Karpas-422 (cell line): ENCODE measurements at regions not wholly inside any gene's neighbourhood (a gene's known extent, or its start where the extent isn't known, plus 50 kb on each side); places are given as distances from the start of the nearest gene placed in this dataset.

Source experiments
- DNase-seq: peaks from one replicate; pipeline ENCODE4 v3.0.0-alpha.2; 2015
- H2AFZ ChIP-seq: fragments of 200-600 bp; sonication (generic); 2 replicates; pipeline ENCODE4 v1.6.1; 2014; ENCODE audit warnings: antibody characterized with exemption, low read length, mixed read lengths
- H3K27ac ChIP-seq: fragments of 200-600 bp; sonication (generic); 2 replicates; pipeline ENCODE4 v1.5.1; 2014; ENCODE audit warnings: mild to moderate bottlenecking, low read length, moderate library complexity
- H3K27me3 ChIP-seq: fragments of 200-600 bp; sonication (generic); 2 replicates; pipeline ENCODE4 v1.6.1; 2014; ENCODE audit warnings: low read length, mixed read lengths
- H3K36me3 ChIP-seq: fragments of 200-600 bp; sonication (generic); 2 replicates; pipeline ENCODE4 v1.6.1; 2014; ENCODE audit warnings: low read length, mixed read lengths; ENCODE audit not compliant: insufficient read depth
- H3K4me1 ChIP-seq: fragments of 200-600 bp; sonication (generic); 2 replicates; pipeline ENCODE4 v1.6.1; 2014; ENCODE audit warnings: mild to moderate bottlenecking, low read length, mixed read lengths
- H3K4me2 ChIP-seq: fragments of 200-600 bp; sonication (generic); 2 replicates; pipeline ENCODE4 v1.6.1; 2014; ENCODE audit warnings: low read length, low read depth, mild to moderate bottlenecking; ENCODE audit not compliant: poor library complexity, severe bottlenecking
- H3K4me3 ChIP-seq: fragments of 200-600 bp; sonication (generic); 2 replicates; pipeline ENCODE4 v1.5.1; 2014; ENCODE audit warnings: mild to moderate bottlenecking, antibody characterized with exemption, low read length, mixed read lengths
- H3K79me2 ChIP-seq: fragments of 200-600 bp; sonication (generic); 2 replicates; pipeline ENCODE4 v1.6.1; 2014; ENCODE audit warnings: mild to moderate bottlenecking, low read length, mixed read lengths
- H3K9ac ChIP-seq: fragments of 200-600 bp; sonication (generic); 2 replicates; pipeline ENCODE4 v1.6.0; 2014; ENCODE audit warnings: low read length
- H3K9me2 ChIP-seq: fragments of 200-600 bp; sonication (generic), shearing (Covaris generic); replicated peaks from 2 replicates; pipeline ENCODE4 v1.6.0; 2014; ENCODE audit warnings: mild to moderate bottlenecking, low read length, moderate library complexity; ENCODE audit not compliant: insufficient read depth
- H3K9me3 ChIP-seq: fragments of 300-700, 200-600 bp; sonication (generic); 2 replicates; pipeline ENCODE4 v1.6.1; 2014; ENCODE audit warnings: low read length, mixed read lengths
- H4K20me1 ChIP-seq: fragments of 200-600 bp; sonication (generic); 2 replicates; pipeline ENCODE4 v1.6.1; 2014; ENCODE audit warnings: mild to moderate bottlenecking, antibody characterized with exemption, low read length, low read depth; ENCODE audit not compliant: insufficient read depth

- H3K79me2 ChIP-seq: no peaks in the 10 kb centered on the region
- H3K9ac ChIP-seq: no peak overlapping the region
- no peaks in the 10 kb centered on the region for H3K9me2 ChIP-seq
- H3K9me3 ChIP-seq: no peaks in the 10 kb centered on the region
- no peak overlapping the region for H2AFZ ChIP-seq
- no peak overlapping the region for H3K4me3 ChIP-seq
- no peaks in the 10 kb centered on the region for H3K4me1 ChIP-seq
- no peaks in the 10 kb centered on the region for H3K36me3 ChIP-seq
- DNase-seq: no peak
- no peak overlapping the region for H3K27ac ChIP-seq
- H3K4me2 ChIP-seq: no peak overlapping the region
- H3K27me3 ChIP-seq: no peaks in the 10 kb centered on the region
- no peaks in the 10 kb centered on the region for H4K20me1 ChIP-seq
Observed at GRCh38 chr10:117938104-117938503, 108.6 kb downstream of the RAB11FIP2 start.

GRCh38 chr10:117942226-117942625, 104.5 kb downstream of the RAB11FIP2 start:
- H3K27me3 ChIP-seq: no peaks in the 10 kb centered on the region
- H3K4me3 ChIP-seq: no peak overlapping the region
- H3K9me3 ChIP-seq: no peaks in the 10 kb centered on the region
- no peaks in the 10 kb centered on the region for H4K20me1 ChIP-seq
- H3K9ac ChIP-seq: no peak overlapping the region
- no peak overlapping the region for H2AFZ ChIP-seq
- no peaks in the 10 kb centered on the region for H3K4me1 ChIP-seq
- no peaks in the 10 kb centered on the region for H3K79me2 ChIP-seq
- no peaks in the 10 kb centered on the region for H3K9me2 ChIP-seq
- H3K36me3 ChIP-seq: no peaks in the 10 kb centered on the region
- DNase-seq: no peak
- H3K4me2 ChIP-seq: no peak overlapping the region
- no peak overlapping the region for H3K27ac ChIP-seq

GRCh38 chr10:117944676-117945447, 101.9 kb downstream of the RAB11FIP2 start:
- Histone ChIP-seq H3K27me3 (no peaks in the 10 kb centered on the region), H3K9ac (no peak overlapping the region), H3K36me3 (no peaks in the 10 kb centered on the region)

GRCh38 chr10:117945651-117946050, 101.1 kb downstream of the RAB11FIP2 start:
- Histone ChIP-seq H3K36me3 (no peaks in the 10 kb centered on the region), H4K20me1 (no peaks in the 10 kb centered on the region), H3K9me2 (no peaks in the 10 kb centered on the region), H3K9me3 (no peaks in the 10 kb centered on the region), H3K4me2 (no peak overlapping the region), H3K79me2 (no peaks in the 10 kb centered on the region), H3K4me3 (no peak overlapping the region), H2AFZ (no peak overlapping the region), H3K4me1 (no peaks in the 10 kb centered on the region), H3K27ac (no peak overlapping the region), H3K9ac (no peak overlapping the region), H3K27me3 (no peaks in the 10 kb centered on the region)
- no peak for DNase-seq

More at GRCh38 chr10:117944676-117945447, 101.9 kb downstream of the RAB11FIP2 start:
- Histone ChIP-seq H3K4me3 (no peak overlapping the region), H3K9me3 (no peaks in the 10 kb centered on the region), H3K4me1 (no peaks in the 10 kb centered on the region), H3K79me2 (no peaks in the 10 kb centered on the region), H3K27ac (no peak overlapping the region), H2AFZ (no peak overlapping the region), H3K4me2 (no peak overlapping the region), H3K9me2 (no peaks in the 10 kb centered on the region), H4K20me1 (no peaks in the 10 kb centered on the region)
- DNase-seq: no peak

- H3K4me3 ChIP-seq: no peak overlapping the region
- H3K79me2 ChIP-seq: no peaks in the 10 kb centered on the region
- H3K9me2 ChIP-seq: no peaks in the 10 kb centered on the region
- H3K27ac ChIP-seq: no peak overlapping the region
- no peak overlapping the region for H3K4me2 ChIP-seq
- H3K9ac ChIP-seq: no peak overlapping the region
- H3K4me1 ChIP-seq: no peaks in the 10 kb centered on the region
- H4K20me1 ChIP-seq: no peaks in the 10 kb centered on the region
- no peak for DNase-seq
- H3K36me3 ChIP-seq: no peaks in the 10 kb centered on the region
- no peaks in the 10 kb centered on the region for H3K9me3 ChIP-seq
- no peaks in the 10 kb centered on the region for H3K27me3 ChIP-seq
- H2AFZ ChIP-seq: no peak overlapping the region
Observed at GRCh38 chr10:117946525-117947070, 100.1 kb downstream of the RAB11FIP2 start.

- no peak overlapping the region for H2AFZ ChIP-seq
- DNase-seq: no peak
Observed at GRCh38 chr10:117948493-117948892, 98.2 kb downstream of the RAB11FIP2 start.

GRCh38 chr10:117950408-117950807, 96.3 kb downstream of the RAB11FIP2 start:
- H3K36me3 ChIP-seq: no peaks in the 10 kb centered on the region
- no peak for DNase-seq
- no peaks in the 10 kb centered on the region for H4K20me1 ChIP-seq
- H3K4me2 ChIP-seq: no peak overlapping the region
- H3K27me3 ChIP-seq: no peaks in the 10 kb centered on the region
- H3K9me2 ChIP-seq: no peaks in the 10 kb centered on the region
- H3K9ac ChIP-seq: no peak overlapping the region
- no peaks in the 10 kb centered on the region for H3K9me3 ChIP-seq
- H3K27ac ChIP-seq: no peak overlapping the region
- no peaks in the 10 kb centered on the region for H3K79me2 ChIP-seq
- H3K4me1 ChIP-seq: no peaks in the 10 kb centered on the region
- no peak overlapping the region for H3K4me3 ChIP-seq
- no peak overlapping the region for H2AFZ ChIP-seq

More at GRCh38 chr10:117948493-117948892, 98.2 kb downstream of the RAB11FIP2 start:
- no peak overlapping the region for H3K4me3 ChIP-seq
- H3K9me3 ChIP-seq: no peaks in the 10 kb centered on the region
- H3K9me2 ChIP-seq: no peaks in the 10 kb centered on the region
- H3K4me2 ChIP-seq: no peak overlapping the region
- H3K27ac ChIP-seq: no peak overlapping the region
- no peak overlapping the region for H3K9ac ChIP-seq
- H3K4me1 ChIP-seq: no peaks in the 10 kb centered on the region
- H3K36me3 ChIP-seq: no peaks in the 10 kb centered on the region
- no peaks in the 10 kb centered on the region for H4K20me1 ChIP-seq
- no peaks in the 10 kb centered on the region for H3K27me3 ChIP-seq
- H3K79me2 ChIP-seq: no peaks in the 10 kb centered on the region
